GM23338 (cell line): ENCODE measurements at regions not wholly inside any gene's neighbourhood (a gene's known extent, or its start where the extent isn't known, plus 50 kb on each side); places are given as distances from the start of the nearest gene placed in this dataset.
"Not testable (repeated sequence)": the region's sequence is repeated elsewhere in the genome, so short reads cannot be mapped to it uniquely, and the experiment has no call there.

Experiments used
- ATAC-seq: fragments of 200-7000 bp; cut with Tn5 transposase; 3 replicates; pipeline ENCODE4 v1.9.1; 2020
- DNase-seq: peaks from one replicate; pipeline ENCODE4 v3.0.0-alpha.2; 2015; ENCODE audit warnings: low spot score
- H2AFZ ChIP-seq: fragments of 200-600 bp; sonication (generic); 2 replicates; pipeline ENCODE4 v1.8.0; 2016; ENCODE audit warnings: antibody characterized with exemption, mild to moderate bottlenecking, moderate library complexity
- H3F3A ChIP-seq: fragments of 200-600 bp; sonication (generic); replicated peaks from 2 replicates; pipeline ENCODE4 v1.8.0; 2017; ENCODE audit warnings: antibody characterized with exemption, mixed run types, low read depth
- H3K27ac ChIP-seq: fragments of 200-600 bp; sonication (generic); 2 replicates; pipeline ENCODE4 v1.6.1; 2016; ENCODE audit warnings: low read depth
- H3K27me3 ChIP-seq: fragments of 200-600 bp; sonication (generic); 2 replicates; pipeline ENCODE4 v1.8.0; 2016; ENCODE audit warnings: mild to moderate bottlenecking, mixed run types, moderate library complexity; ENCODE audit not compliant: insufficient read depth
- H3K36me3 ChIP-seq: fragments of 200-600 bp; sonication (generic); 2 replicates; pipeline ENCODE4 v1.8.0; 2016; ENCODE audit warnings: mild to moderate bottlenecking; ENCODE audit not compliant: insufficient read depth
- H3K4me1 ChIP-seq: fragments of 200-600 bp; sonication (generic); 2 replicates; pipeline ENCODE4 v1.8.0; 2016; ENCODE audit warnings: mild to moderate bottlenecking, moderate library complexity; ENCODE audit not compliant: insufficient read depth
- H3K4me2 ChIP-seq: fragments of 200-600 bp; sonication (generic); 2 replicates; pipeline ENCODE4 v1.7.1; 2017; ENCODE audit warnings: mixed run types
- H3K4me3 ChIP-seq: fragments of 200-600 bp; sonication (generic); 2 replicates; pipeline ENCODE4 v1.6.1; 2016; ENCODE audit warnings: mixed run types
- H3K79me2 ChIP-seq: fragments of 200-600 bp; sonication (generic); replicated peaks from 2 replicates; pipeline ENCODE4 v1.8.0; 2017; ENCODE audit warnings: mild to moderate bottlenecking; ENCODE audit not compliant: insufficient read depth
- H3K9me2 ChIP-seq: fragments of 200-600 bp; sonication (generic); 2 replicates; pipeline ENCODE4 v1.8.0; 2017; ENCODE audit not compliant: insufficient read depth
- H4K20me1 ChIP-seq: fragments of 200-600 bp; sonication (generic); replicated peaks from 2 replicates; pipeline ENCODE4 v1.8.0; 2017; ENCODE audit warnings: mild to moderate bottlenecking; ENCODE audit not compliant: insufficient read depth
- H3K27ac Mint-ChIP-seq: 2 replicates; pipeline ENCODE4 v1.8.0; 2020; ENCODE audit warnings: inconsistent platforms, mild to moderate bottlenecking, moderate library complexity, mixed read lengths
- H3K27me3 Mint-ChIP-seq: 3 replicates; pipeline ENCODE4 v1.8.0; 2022; ENCODE audit warnings: low read depth, mild to moderate bottlenecking, moderate library complexity, mixed read lengths, inconsistent platforms; ENCODE audit not compliant: insufficient read depth, poor library complexity
- H3K36me3 Mint-ChIP-seq: 3 replicates; pipeline ENCODE4 v1.8.0; 2021; ENCODE audit warnings: low read depth, mild to moderate bottlenecking, inconsistent platforms, moderate library complexity, mixed read lengths
- H3K4me1 Mint-ChIP-seq: 3 replicates; pipeline ENCODE4 v1.8.0; 2020; ENCODE audit warnings: mild to moderate bottlenecking, inconsistent platforms, mixed read lengths
- H3K4me3 Mint-ChIP-seq: 3 replicates; pipeline ENCODE4 v1.8.0; 2021; ENCODE audit warnings: moderate library complexity, mild to moderate bottlenecking, inconsistent platforms, mixed read lengths
- H3K9me3 Mint-ChIP-seq: 3 replicates; pipeline ENCODE4 v1.8.0; 2020; ENCODE audit warnings: moderate library complexity, mild to moderate bottlenecking, inconsistent platforms, mixed read lengths

GRCh38 chr6:104676679-104677078, 183.0 kb downstream of the HACE1 start:
- H4K20me1 ChIP-seq, H3F3A ChIP-seq, H3K4me3 Mint-ChIP-seq, DNase-seq, H3K4me3 ChIP-seq, H3K79me2 ChIP-seq, H3K4me2 ChIP-seq, H3K4me1 Mint-ChIP-seq, H3K36me3 ChIP-seq, H3K9me2 ChIP-seq, H3K27ac ChIP-seq, H2AFZ ChIP-seq, ATAC-seq, H3K4me1 ChIP-seq, H3K27me3 ChIP-seq, H3K27ac Mint-ChIP-seq, H3K27me3 Mint-ChIP-seq: not testable (repeated sequence)
- peaks cover 43% of the 10 kb centered on the region for H3K9me3 Mint-ChIP-seq
- H3K36me3 Mint-ChIP-seq: peaks cover 24% of the 10 kb centered on the region

- H3K9me3 Mint-ChIP-seq: peaks cover 44% of the 10 kb centered on the region
Measured at GRCh38 chr6:104675161-104675560, 184.6 kb downstream of the HACE1 start.

GRCh38 chr6:104673078-104673477, 186.6 kb downstream of the HACE1 start:
- H3K27ac Mint-ChIP-seq, H3F3A ChIP-seq, H4K20me1 ChIP-seq, H3K36me3 ChIP-seq, H3K27me3 ChIP-seq, DNase-seq, ATAC-seq, H3K4me1 Mint-ChIP-seq, H3K4me3 ChIP-seq, H3K4me2 ChIP-seq, H2AFZ ChIP-seq, H3K9me2 ChIP-seq, H3K4me3 Mint-ChIP-seq, H3K4me1 ChIP-seq, H3K27ac ChIP-seq, H3K79me2 ChIP-seq, H3K27me3 Mint-ChIP-seq: not testable (repeated sequence)
- H3K36me3 Mint-ChIP-seq: peaks cover 22% of the 10 kb centered on the region
- H3K9me3 Mint-ChIP-seq: peaks cover 36% of the 10 kb centered on the region

More at GRCh38 chr6:104675161-104675560, 184.6 kb downstream of the HACE1 start:
- ATAC-seq, H4K20me1 ChIP-seq, H3K36me3 ChIP-seq, H3K79me2 ChIP-seq, H3K27ac Mint-ChIP-seq, H3K27me3 Mint-ChIP-seq, H3K4me2 ChIP-seq, H3K27ac ChIP-seq, H3K4me1 ChIP-seq, H2AFZ ChIP-seq, H3F3A ChIP-seq, DNase-seq, H3K4me3 Mint-ChIP-seq, H3K9me2 ChIP-seq, H3K4me3 ChIP-seq, H3K27me3 ChIP-seq, H3K4me1 Mint-ChIP-seq: not testable (repeated sequence)
- peaks cover 24% of the 10 kb centered on the region for H3K36me3 Mint-ChIP-seq

GRCh38 chr6:104671591-104671891, 188.2 kb downstream of the HACE1 start:
- not testable (repeated sequence) for DNase-seq, H3K27ac Mint-ChIP-seq, H3K4me1 ChIP-seq, H2AFZ ChIP-seq, H3K4me2 ChIP-seq, H4K20me1 ChIP-seq, H3K79me2 ChIP-seq, H3K9me2 ChIP-seq, H3K4me3 ChIP-seq, H3K36me3 ChIP-seq, H3K4me3 Mint-ChIP-seq, H3K27me3 Mint-ChIP-seq, H3K27ac ChIP-seq, ATAC-seq, H3F3A ChIP-seq, H3K4me1 Mint-ChIP-seq, H3K27me3 ChIP-seq
- Mint-ChIP-seq H3K9me3 (peaks cover 29% of the 10 kb centered on the region), H3K36me3 (peaks cover 22% of the 10 kb centered on the region)

GRCh38 chr6:104670834-104671590, 188.7 kb downstream of the HACE1 start:
- H3K4me3 Mint-ChIP-seq, H3K4me3 ChIP-seq, H3F3A ChIP-seq, H3K4me1 Mint-ChIP-seq, H3K27ac ChIP-seq, H4K20me1 ChIP-seq, H3K79me2 ChIP-seq, H3K4me2 ChIP-seq, H3K27me3 Mint-ChIP-seq, H3K27ac Mint-ChIP-seq, H3K4me1 ChIP-seq, H3K27me3 ChIP-seq, H3K9me2 ChIP-seq, ATAC-seq, H3K36me3 ChIP-seq: not testable (repeated sequence)
- DNase-seq: peak; percentile 25
- peak overlapping the region; percentile 14 for H2AFZ ChIP-seq
- H3K9me3 Mint-ChIP-seq: peaks cover 24% of the 10 kb centered on the region
- peaks cover 18% of the 10 kb centered on the region for H3K36me3 Mint-ChIP-seq
